ENCODE measurements at regions not wholly inside any gene's neighbourhood (a gene's known extent, or its start where the extent isn't known, plus 50 kb on each side); places are given as distances from the start of the nearest gene placed in this dataset.

GRCh38 chr2:223501641-223502040, 100.5 kb downstream of the SCG2 start:
- no peak for TF ChIP-seq CTCF (IDR thresholded peaks at IDR 0.05)
- no peak for TF ChIP-seq POLR2A (IDR thresholded peaks at IDR 0.05)
